ENCODE measurements at regions not wholly inside any gene's neighbourhood (a gene's known extent, or its start where the extent isn't known, plus 50 kb on each side); places are given as distances from the start of the nearest gene placed in this dataset.

DNA sequence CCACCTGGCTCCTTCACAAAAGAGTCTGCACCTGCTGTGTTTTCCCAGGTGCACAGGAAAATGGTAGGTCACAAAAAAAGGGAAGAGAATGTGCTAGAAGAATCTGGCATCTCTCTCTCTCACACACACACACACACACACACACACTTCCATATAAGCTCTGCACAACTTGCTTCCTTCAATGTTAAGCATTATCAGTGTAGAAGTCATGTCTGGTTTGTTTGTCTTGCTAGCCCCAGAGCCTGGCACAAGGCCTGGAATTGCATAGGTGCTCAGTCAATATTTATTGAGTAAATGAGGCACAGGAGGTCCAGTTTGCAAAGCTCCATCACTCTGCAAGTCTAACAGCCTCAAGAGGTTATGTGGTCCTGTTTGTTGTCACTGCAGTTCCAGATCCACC is 867.3 kb upstream of the AUTS2 start:
- CTCF ChIA-PET, result no interaction called here
- DNase-seq (no peak), ATAC-seq (no peak)
- H3K9me3 Mint-ChIP-seq (ENCODE audit: low read depth), result peaks cover 17% of the 10 kb centered on the region
- H3K27me3 Mint-ChIP-seq, result no peaks in the 10 kb centered on the region
- no peaks in the 10 kb centered on the region for H3K4me1 Mint-ChIP-seq
- H3K36me3 Mint-ChIP-seq, result no peaks in the 10 kb centered on the region
- H3K27ac Mint-ChIP-seq, result no peak overlapping the region
- H3K4me3 Mint-ChIP-seq, result no peak overlapping the region

- H3K27me3 Mint-ChIP-seq, result no peaks in the 10 kb centered on the region
- peaks cover 6% of the 10 kb centered on the region for H3K9me3 Mint-ChIP-seq (ENCODE audit: low read depth)
- no peak overlapping the region for H3K27ac Mint-ChIP-seq
- H3K4me1 Mint-ChIP-seq, result no peaks in the 10 kb centered on the region
- H3K4me3 Mint-ChIP-seq, result no peak overlapping the region
- ATAC-seq (no peak), DNase-seq (no peak)
- CTCF ChIA-PET, result no interaction called here
- no peaks in the 10 kb centered on the region for H3K36me3 Mint-ChIP-seq
These were observed 864.8 kb upstream of the AUTS2 start for GRCh38 chr7:68733219-68734153.

DNA sequence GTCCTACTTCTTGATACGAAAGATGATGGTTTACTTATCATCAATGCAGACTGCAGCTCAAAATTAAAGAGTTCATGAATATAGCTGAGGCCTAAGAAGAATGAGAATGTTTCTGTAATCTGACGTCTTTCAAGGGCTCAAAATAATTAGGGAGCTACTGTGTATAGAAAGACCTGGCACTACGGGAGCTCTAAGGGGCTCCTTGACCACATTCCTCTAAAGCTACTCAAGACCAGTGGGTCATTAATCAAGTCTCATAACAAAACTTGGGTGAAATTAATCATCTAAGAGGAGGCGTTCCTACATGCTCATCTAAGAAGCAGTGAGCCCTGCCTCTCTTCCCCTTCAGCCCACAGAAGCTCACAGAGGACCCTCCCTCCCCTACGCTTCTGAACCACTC is 863.8 kb upstream of the AUTS2 start:
- ATAC-seq, result no peak
- H3K9me3 Mint-ChIP-seq (ENCODE audit: low read depth), result peaks cover 6% of the 10 kb centered on the region

DNA sequence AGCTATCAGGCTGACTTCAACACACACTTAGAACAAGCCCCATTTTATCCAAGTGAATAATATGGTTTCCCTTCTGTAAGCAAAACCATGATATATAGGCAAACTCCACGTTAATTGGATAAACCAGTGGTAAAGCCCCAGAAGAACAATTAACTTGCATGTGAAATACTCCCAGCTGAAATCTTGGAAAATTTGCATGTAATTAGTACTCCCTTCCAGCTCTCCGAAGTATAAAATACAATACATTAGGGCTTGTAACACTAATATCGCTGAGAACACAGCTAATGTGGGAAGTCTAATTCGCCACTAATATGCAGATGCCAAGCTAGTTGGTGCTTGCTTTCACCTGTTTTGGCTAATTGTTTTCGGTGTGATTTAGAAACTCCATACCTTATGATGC is 859.0 kb upstream of the AUTS2 start:
- ATAC-seq (no peak), DNase-seq (no peak)
- no peaks in the 10 kb centered on the region for H3K4me1 Mint-ChIP-seq
- H3K27me3 Mint-ChIP-seq, result no peaks in the 10 kb centered on the region
- peaks cover 9% of the 10 kb centered on the region for H3K9me3 Mint-ChIP-seq (ENCODE audit: low read depth)
- CTCF ChIA-PET, result no interaction called here
- no peak overlapping the region for H3K4me3 Mint-ChIP-seq
- H3K27ac Mint-ChIP-seq, result no peak overlapping the region
- H3K36me3 Mint-ChIP-seq, result no peaks in the 10 kb centered on the region

More for the DNA sequence above, 863.8 kb upstream of the AUTS2 start:
- Mint-ChIP-seq H3K27me3 (no peaks in the 10 kb centered on the region), H3K27ac (no peak overlapping the region), H3K36me3 (no peaks in the 10 kb centered on the region), H3K4me1 (no peaks in the 10 kb centered on the region), H3K4me3 (no peak overlapping the region)
- no peak for DNase-seq
- CTCF ChIA-PET, result no interaction called here

GRCh38 chr7:68744036-68744435 is 854.2 kb upstream of the AUTS2 start:
- no peak overlapping the region for H3K4me3 Mint-ChIP-seq
- no peak for DNase-seq
- no peaks in the 10 kb centered on the region for H3K27me3 Mint-ChIP-seq
- no peak overlapping the region for H3K27ac Mint-ChIP-seq
- H3K36me3 Mint-ChIP-seq, result no peaks in the 10 kb centered on the region
- no peaks in the 10 kb centered on the region for H3K4me1 Mint-ChIP-seq
- ATAC-seq, result no peak
- peaks cover 10% of the 10 kb centered on the region for H3K9me3 Mint-ChIP-seq (ENCODE audit: low read depth)
- CTCF ChIA-PET, result no interaction called here

DNA sequence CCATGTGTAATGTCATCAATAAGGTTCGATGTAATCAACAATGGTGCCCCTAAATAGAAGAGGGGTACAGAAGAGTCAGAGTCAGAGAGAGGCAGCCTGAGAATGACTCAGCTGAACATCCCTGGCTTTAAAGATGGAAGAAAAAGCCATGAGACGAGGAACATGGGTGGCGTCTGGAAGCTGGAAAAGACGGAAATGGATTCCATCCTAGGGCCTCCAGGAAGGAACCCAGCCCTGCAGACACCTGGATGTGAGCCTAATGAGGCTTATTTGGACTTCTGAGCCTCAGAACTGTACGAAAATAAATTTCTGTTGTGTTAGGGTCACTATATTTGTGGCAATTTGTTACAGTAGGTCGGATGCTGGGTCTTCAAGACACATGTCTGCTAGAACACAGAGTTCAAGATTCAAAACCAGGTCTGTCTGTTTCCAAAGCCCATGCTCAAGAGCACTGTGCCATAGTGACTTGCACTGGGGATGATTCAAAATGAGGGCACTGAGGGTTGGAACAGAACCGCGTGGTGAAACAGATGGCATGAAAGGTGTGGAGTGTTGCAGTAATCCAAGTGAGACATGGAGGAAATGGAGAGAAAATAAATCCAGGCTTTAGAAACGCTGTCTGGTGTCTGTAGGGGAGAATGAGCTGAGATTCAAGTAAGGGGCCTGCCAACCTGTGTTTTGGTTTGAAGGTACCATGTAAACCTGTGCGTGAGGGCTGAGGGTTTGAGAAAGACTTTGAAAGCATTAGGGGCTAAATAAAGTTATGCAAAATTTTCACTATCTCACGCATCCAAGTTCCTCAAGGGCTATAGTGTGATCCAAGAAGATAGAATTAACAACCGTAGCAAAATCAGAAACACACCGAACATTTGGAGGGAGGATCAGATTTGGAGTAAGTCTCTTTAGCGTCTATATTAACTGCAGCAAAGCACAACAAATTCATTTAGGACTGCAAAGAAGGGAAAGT is 849.1 kb upstream of the AUTS2 start:
- Mint-ChIP-seq H3K27ac (no peak overlapping the region), H3K27me3 (no peaks in the 10 kb centered on the region), H3K36me3 (no peaks in the 10 kb centered on the region), H3K4me3 (no peak overlapping the region), H3K4me1 (no peaks in the 10 kb centered on the region), H3K9me3 (ENCODE audit: low read depth) (peaks cover 9% of the 10 kb centered on the region)
- ATAC-seq (no peak), DNase-seq (no peak)
- CTCF ChIA-PET, result no interaction called here

- Mint-ChIP-seq H3K27me3 (no peaks in the 10 kb centered on the region), H3K4me3 (no peak overlapping the region), H3K4me1 (no peaks in the 10 kb centered on the region), H3K27ac (no peak overlapping the region), H3K36me3 (no peaks in the 10 kb centered on the region), H3K9me3 (ENCODE audit: low read depth) (peaks cover 5% of the 10 kb centered on the region)
- DNase-seq (no peak), ATAC-seq (no peak)
- CTCF ChIA-PET, result no interaction called here
These were observed 845.6 kb upstream of the AUTS2 start for GRCh38 chr7:68752485-68753178.

DNA sequence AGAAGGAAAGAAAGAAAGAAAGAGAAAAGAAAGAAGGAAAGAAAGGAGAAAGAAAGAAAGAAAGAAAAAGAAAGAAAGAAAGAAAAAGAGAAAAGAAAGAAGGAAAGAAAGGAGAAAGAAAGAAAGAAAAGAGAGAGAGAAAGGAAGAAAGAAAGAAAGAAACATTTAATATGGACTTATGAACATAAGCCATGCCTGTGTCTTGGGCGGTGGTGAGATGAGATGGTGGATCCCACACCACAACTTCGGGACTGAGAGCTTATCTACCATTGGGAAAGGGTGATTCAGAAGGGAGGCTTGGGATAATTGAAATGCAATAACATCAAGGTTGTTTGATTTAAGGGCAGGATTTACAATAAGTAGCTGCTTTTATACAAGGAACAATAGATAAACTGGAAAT is 843.9 kb upstream of the AUTS2 start:
- H3K27ac Mint-ChIP-seq, result no peak overlapping the region
- H3K4me1 Mint-ChIP-seq, result no peaks in the 10 kb centered on the region
- DNase-seq, result no peak
- peaks cover 9% of the 10 kb centered on the region for H3K9me3 Mint-ChIP-seq (ENCODE audit: low read depth)
- no peaks in the 10 kb centered on the region for H3K36me3 Mint-ChIP-seq
- H3K4me3 Mint-ChIP-seq, result no peak overlapping the region
- CTCF ChIA-PET, result no interaction called here
- ATAC-seq, result no peak
- H3K27me3 Mint-ChIP-seq, result no peaks in the 10 kb centered on the region

DNA sequence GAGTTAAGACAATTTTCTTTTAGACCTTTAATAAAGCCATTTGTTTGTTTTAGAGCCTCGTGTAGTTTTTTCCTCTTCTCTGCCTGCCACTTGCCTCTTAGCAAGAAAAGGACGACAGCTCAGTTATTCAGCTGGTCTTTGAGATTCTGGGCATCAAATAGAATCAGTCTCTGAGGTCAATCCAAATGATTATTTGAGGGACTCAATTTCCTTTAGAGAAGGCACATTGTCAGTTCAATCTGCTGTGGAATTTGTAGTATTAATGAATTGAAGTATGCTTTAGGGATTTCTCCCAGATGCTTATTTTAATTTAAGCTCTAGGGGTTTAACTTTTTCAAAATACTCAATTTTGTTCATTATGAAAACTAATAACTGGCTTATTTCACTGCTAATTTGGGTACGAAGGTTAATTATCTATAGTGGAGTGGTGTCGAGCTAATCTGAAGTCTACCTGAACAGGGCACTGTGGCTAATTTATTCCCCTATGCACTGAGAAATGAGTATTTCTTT is 841.2 kb upstream of the AUTS2 start:
- CTCF ChIA-PET, result no interaction called here
- no peak overlapping the region for H3K4me3 Mint-ChIP-seq
- H3K9me3 Mint-ChIP-seq (ENCODE audit: low read depth), result peaks cover 12% of the 10 kb centered on the region
- no peaks in the 10 kb centered on the region for H3K36me3 Mint-ChIP-seq
- no peaks in the 10 kb centered on the region for H3K4me1 Mint-ChIP-seq
- DNase-seq (no peak), ATAC-seq (no peak)
- H3K27ac Mint-ChIP-seq, result no peak overlapping the region
- no peaks in the 10 kb centered on the region for H3K27me3 Mint-ChIP-seq

- Mint-ChIP-seq H3K36me3 (no peaks in the 10 kb centered on the region), H3K9me3 (ENCODE audit: low read depth) (peaks cover 19% of the 10 kb centered on the region), H3K27ac (no peak overlapping the region), H3K27me3 (no peaks in the 10 kb centered on the region), H3K4me1 (no peaks in the 10 kb centered on the region), H3K4me3 (no peak overlapping the region)
- CTCF ChIA-PET, result no interaction called here
- no peak for ATAC-seq
- DNase-seq, result no peak
These were observed 837.7 kb upstream of the AUTS2 start for GRCh38 chr7:68760556-68760955.

DNA sequence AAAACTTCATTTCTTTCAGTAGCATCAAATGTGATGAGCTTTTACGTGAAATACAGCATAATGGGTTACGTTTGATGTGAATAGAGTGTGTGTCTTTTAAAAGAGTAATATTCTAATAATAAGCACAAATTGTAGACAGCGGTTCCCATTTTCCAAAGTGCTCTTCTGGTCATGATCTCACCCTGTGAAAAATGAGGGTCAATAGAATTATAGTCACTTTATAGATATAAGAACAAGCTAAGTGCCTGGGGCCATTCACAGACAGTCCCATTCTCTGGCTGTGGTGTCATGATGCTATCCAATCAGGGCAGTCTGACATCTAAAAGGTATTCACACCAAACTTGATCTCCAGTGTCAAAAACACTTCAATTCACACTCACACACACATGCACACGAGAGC is 830.8 kb upstream of the AUTS2 start:
- H3K9me3 Mint-ChIP-seq (ENCODE audit: low read depth), result peaks cover 15% of the 10 kb centered on the region
- H3K27ac Mint-ChIP-seq, result no peak overlapping the region
- CTCF ChIA-PET, result no interaction called here
- H3K27me3 Mint-ChIP-seq, result no peaks in the 10 kb centered on the region
- ATAC-seq (no peak), DNase-seq (no peak)
- no peak overlapping the region for H3K4me3 Mint-ChIP-seq
- H3K4me1 Mint-ChIP-seq, result no peaks in the 10 kb centered on the region
- no peaks in the 10 kb centered on the region for H3K36me3 Mint-ChIP-seq

DNA sequence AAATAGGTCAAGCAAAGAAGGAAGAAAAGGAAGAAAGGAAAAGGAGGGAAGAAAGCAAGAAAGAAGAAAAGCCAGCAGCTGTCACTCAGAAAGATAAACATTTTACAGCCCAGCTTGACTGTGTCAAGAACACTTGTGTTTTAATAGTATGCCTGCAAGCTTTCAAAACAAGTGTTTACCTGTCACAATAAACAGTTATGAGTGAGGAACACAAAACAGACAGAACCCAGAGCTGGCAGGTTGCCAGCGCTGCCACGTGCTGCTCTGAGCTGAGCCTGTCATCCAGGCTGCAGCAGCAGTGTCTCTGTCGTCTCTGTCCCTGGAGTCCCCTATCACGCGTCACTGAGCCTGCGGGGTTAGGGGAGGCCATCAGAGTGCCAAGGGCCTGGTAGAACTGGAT is 827.6 kb upstream of the AUTS2 start:
- CTCF ChIA-PET, result no interaction called here
- Mint-ChIP-seq H3K4me3 (no peak overlapping the region), H3K4me1 (no peaks in the 10 kb centered on the region), H3K9me3 (ENCODE audit: low read depth) (peaks cover 11% of the 10 kb centered on the region), H3K36me3 (no peaks in the 10 kb centered on the region), H3K27ac (no peak overlapping the region), H3K27me3 (no peaks in the 10 kb centered on the region)
- no peak for DNase-seq
- no peak for ATAC-seq

- Mint-ChIP-seq H3K4me3 (no peak overlapping the region), H3K9me3 (ENCODE audit: low read depth) (peaks cover 18% of the 10 kb centered on the region), H3K4me1 (no peaks in the 10 kb centered on the region), H3K27me3 (no peaks in the 10 kb centered on the region), H3K36me3 (no peaks in the 10 kb centered on the region), H3K27ac (no peak overlapping the region)
- CTCF ChIA-PET, result no interaction called here
- DNase-seq, result no peak
- ATAC-seq, result no peak
These were observed 821.9 kb upstream of the AUTS2 start for GRCh38 chr7:68776326-68776725.
